IMR-90 (cell line): ENCODE measurements at regions not wholly inside any gene's neighbourhood (a gene's known extent, or its start where the extent isn't known, plus 50 kb on each side); places are given as distances from the start of the nearest gene placed in this dataset.

Experiments used
- ATAC-seq: fragments of 200-7000 bp; cut with Tn5 transposase; 2 replicates; pipeline ENCODE4 v1.9.1; 2020; ENCODE audit warnings: low read depth, mild to moderate bottlenecking, moderate library complexity
- BruUV-seq: library from RNA; stranded (reverse); fragments of 400-500 nt; replicated peaks from 2 replicates; lab custom pipeline; 2021; lab: Mats Ljungman, UMichigan
- CTCF ChIA-PET: fragments of 300-600 bp; formaldehyde crosslinking; extraction: SDS; loops from one replicate; lab custom pipeline; 2021; ENCODE audit warnings: antibody characterized with exemption; lab: Yijun Ruan, JAX
- POLR2A ChIA-PET: fragments of 300-600 bp; sonication (Branson Sonifier 250); formaldehyde crosslinking; loops from one replicate; lab custom pipeline; 2022; ENCODE audit warnings: antibody characterized with exemption; ENCODE audit not compliant: unreplicated experiment; lab: Charles Lee
- DNase-seq: peaks from one replicate; pipeline ENCODE4 v3.0.0; 2013
- H2AFZ ChIP-seq: replicated peaks from 2 replicates; pipeline ENCODE3; 2013; ENCODE audit warnings: low read length, mild to moderate bottlenecking; ENCODE audit not compliant: poor library complexity
- H2AK5ac ChIP-seq: 2 replicates; pipeline ENCODE4 v1.6.1; 2013; ENCODE audit warnings: low read depth, low read length, inconsistent platforms
- H2AK9ac ChIP-seq: replicated peaks from 2 replicates; pipeline ENCODE3; 2013; ENCODE audit warnings: mild to moderate bottlenecking, low read depth, low read length, moderate library complexity; ENCODE audit not compliant: poor library complexity
- H2BK120ac ChIP-seq: 2 replicates; pipeline ENCODE4 v1.6.1; 2013; ENCODE audit warnings: low read depth, low read length, inconsistent platforms
- H2BK15ac ChIP-seq: 3 replicates; pipeline ENCODE4 v1.6.1; 2013; ENCODE audit warnings: low read depth, low read length, inconsistent platforms
- H2BK20ac ChIP-seq: 2 replicates; pipeline ENCODE4 v1.6.1; 2013; ENCODE audit warnings: low read depth, mild to moderate bottlenecking, inconsistent platforms, low read length, moderate library complexity
- H2BK5ac ChIP-seq: 2 replicates; pipeline ENCODE4 v1.6.1; 2013; ENCODE audit warnings: mild to moderate bottlenecking, low read depth, low read length, inconsistent platforms; ENCODE audit not compliant: poor library complexity, severe bottlenecking
- H3K14ac ChIP-seq: replicated peaks from 2 replicates; pipeline ENCODE4 v1.6.1; 2013; ENCODE audit warnings: low read depth, low read length, inconsistent platforms
- H3K18ac ChIP-seq: 2 replicates; pipeline ENCODE4 v1.6.1; 2013; ENCODE audit warnings: low read depth, low read length, control low read depth
- H3K23ac ChIP-seq: 2 replicates; pipeline ENCODE4 v1.6.1; 2013; ENCODE audit warnings: low read depth, low read length, inconsistent platforms
- H3K27ac ChIP-seq: 2 replicates; pipeline ENCODE4 v1.5.1; 2013; ENCODE audit warnings: mild to moderate bottlenecking, control low read depth, low read length; ENCODE audit not compliant: insufficient read depth
- H3K27me3 ChIP-seq: 2 replicates; pipeline ENCODE4 v1.6.1; 2013; ENCODE audit warnings: low read length; ENCODE audit not compliant: control insufficient read depth, insufficient read depth
- H3K36me3 ChIP-seq: 2 replicates; pipeline ENCODE4 v1.6.1; 2013; ENCODE audit warnings: low read length, mixed read lengths; ENCODE audit not compliant: control insufficient read depth, insufficient read depth
- H3K4ac ChIP-seq: 2 replicates; pipeline ENCODE4 v1.6.1; 2013; ENCODE audit warnings: low read depth, low read length, inconsistent platforms
- H3K4me1 ChIP-seq: 2 replicates; pipeline ENCODE4 v1.6.1; 2013; ENCODE audit warnings: low read length, mixed read lengths; ENCODE audit not compliant: control insufficient read depth, insufficient read depth
- H3K4me2 ChIP-seq: 2 replicates; pipeline ENCODE4 v1.6.1; 2013; ENCODE audit warnings: low read depth, mild to moderate bottlenecking, control low read depth, low read length, moderate library complexity
- H3K4me3 ChIP-seq: 2 replicates; pipeline ENCODE4 v1.5.1; 2013; ENCODE audit warnings: low read depth, mild to moderate bottlenecking, control low read depth, low read length, moderate library complexity; ENCODE audit not compliant: insufficient read depth
- H3K56ac ChIP-seq: 2 replicates; pipeline ENCODE4 v1.6.1; 2013; ENCODE audit warnings: low read length, inconsistent platforms; ENCODE audit not compliant: insufficient read depth; ENCODE audit errors: extremely low read depth
- H3K79me1 ChIP-seq, 2 experiments: 2 replicates each; pipeline ENCODE4 v1.6.1; 2013; ENCODE audit warnings: low read length in 2 of 2, inconsistent platforms in 1 of 2, low read depth in 1 of 2
- H3K9ac ChIP-seq: 2 replicates; pipeline ENCODE4 v1.6.1; 2013; ENCODE audit warnings: low read depth, low read length, control low read depth
- H3K9me1 ChIP-seq: 2 replicates; pipeline ENCODE4 v1.6.1; 2013; ENCODE audit warnings: low read length, inconsistent platforms; ENCODE audit not compliant: insufficient read depth
- H3K9me3 ChIP-seq: 2 replicates; pipeline ENCODE4 v1.6.1; 2013; ENCODE audit warnings: low read length; ENCODE audit not compliant: control insufficient read depth, insufficient read depth
- H4K20me1 ChIP-seq: 2 replicates; pipeline ENCODE4 v1.6.1; 2013; ENCODE audit warnings: low read length, inconsistent platforms; ENCODE audit not compliant: insufficient read depth
- H4K5ac ChIP-seq: 2 replicates; pipeline ENCODE4 v1.6.1; 2013; ENCODE audit warnings: mild to moderate bottlenecking, low read depth, low read length, control low read depth
- H4K8ac ChIP-seq, 2 experiments: 2 replicates each; pipeline ENCODE4 v1.6.1; 2013; ENCODE audit warnings: low read depth in 2 of 2, low read length in 2 of 2, control low read depth in 1 of 2, inconsistent platforms in 1 of 2
- H4K91ac ChIP-seq: 2 replicates; pipeline ENCODE4 v1.6.1; 2013; ENCODE audit warnings: low read depth, low read length, inconsistent platforms; ENCODE audit not compliant: insufficient read depth
- BHLHE40 ChIP-seq: fragments of 150-350 bp; IDR thresholded peaks from 2 replicates; pipeline ENCODE4 v1.6.1; 2016; ENCODE audit warnings: mild to moderate bottlenecking, low read depth, low read length
- CEBPB ChIP-seq: IDR thresholded peaks from 2 replicates; pipeline ENCODE4 v1.6.1; 2012; ENCODE audit warnings: low read depth, low read length, improper control_type of control experiment
- CHD1 ChIP-seq: IDR thresholded peaks from 2 replicates; pipeline ENCODE4 v1.6.1; 2012; ENCODE audit warnings: low read depth, low read length, improper control_type of control experiment
- FOS ChIP-seq: fragments of 150-350 bp; IDR thresholded peaks from 2 replicates; pipeline ENCODE4 v1.6.1; 2016; ENCODE audit warnings: low read depth, low read length
- MAFK ChIP-seq: IDR thresholded peaks from 2 replicates; pipeline ENCODE4 v1.6.1; 2012; ENCODE audit warnings: low read depth, low read length, improper control_type of control experiment
- MAZ ChIP-seq: IDR thresholded peaks from 2 replicates; pipeline ENCODE4 v1.6.1; 2012; ENCODE audit warnings: low read depth, mild to moderate bottlenecking, low read length, improper control_type of control experiment, moderate library complexity, borderline replicate concordance
- MXI1 ChIP-seq: IDR thresholded peaks from 2 replicates; pipeline ENCODE4 v1.6.1; 2012; ENCODE audit warnings: low read depth, mild to moderate bottlenecking, low read length, moderate library complexity, borderline replicate concordance
- NFE2L2 ChIP-seq: fragments of 150-350 bp; IDR thresholded peaks from 2 replicates; pipeline ENCODE4 v1.6.1; 2016; ENCODE audit warnings: low read depth, mild to moderate bottlenecking, low read length
- POLR2A ChIP-seq: IDR thresholded peaks from 2 replicates; pipeline ENCODE4 v1.6.1; 2012; ENCODE audit warnings: mild to moderate bottlenecking, low read depth, low read length
- RAD21 ChIP-seq: IDR thresholded peaks from 2 replicates; pipeline ENCODE4 v1.6.1; 2012; ENCODE audit warnings: low read length, improper control_type of control experiment
- RCOR1 ChIP-seq: IDR thresholded peaks from 2 replicates; pipeline ENCODE4 v1.6.1; 2012; ENCODE audit warnings: mild to moderate bottlenecking, low read length, improper control_type of control experiment; ENCODE audit not compliant: insufficient replicate concordance
- RFX5 ChIP-seq: IDR thresholded peaks from 2 replicates; pipeline ENCODE4 v1.8.0; 2012; ENCODE audit warnings: low read depth, mild to moderate bottlenecking, low read length, moderate library complexity
- SMC3 ChIP-seq: fragments of 150-350 bp; IDR thresholded peaks from 2 replicates; pipeline ENCODE4 v1.6.1; 2016; ENCODE audit warnings: low read depth, mild to moderate bottlenecking, antibody characterized with exemption, low read length, moderate library complexity
- USF2 ChIP-seq: fragments of 150-350 bp; IDR thresholded peaks from 2 replicates; pipeline ENCODE4 v1.6.1; 2017; ENCODE audit warnings: mild to moderate bottlenecking, antibody characterized with exemption, low read length, low read depth
- WGBS, 2 experiments: methylation state at CpG; one replicate each; pipeline versions ENCODE4 v1.1.5 to v1.1.7; 2013; ENCODE audit warnings: missing lambda C conversion rate in 2 of 2; ENCODE audit not compliant: insufficient read length in 1 of 2; ENCODE audit errors: extremely low coverage in 2 of 2; 5-methylcytosine and 5-hydroxymethylcytosine counted together
- dilution Hi-C: fragments of 300-500 bp; cut with HindIII; formaldehyde crosslinking; loops from one replicate; pipeline ENCODE4 v1.14.3; 2018; ENCODE audit warnings: low sequenced_read_pairs; ENCODE audit not compliant: unreplicated experiment
- in situ Hi-C: fragments of 300-500 bp; cut with MboI; formaldehyde crosslinking; loops from 3 replicates; pipeline ENCODE4 v1.14.3; 2019; ENCODE audit warnings: low sequenced_read_pairs, inconsistent platforms, mixed read lengths
- intact Hi-C: fragments of 100-400 bp; cut with micrococcal nuclease; formaldehyde crosslinking; loops from 2 replicates; pipeline ENCODE4 v1.10.0; 2022
- TF ChIP-seq, protein P1 (sequence below): fragments of 150-350 bp; IDR thresholded peaks from 2 replicates; pipeline ENCODE4 v1.6.1; 2016; ENCODE audit warnings: low read depth, mild to moderate bottlenecking, low read length, moderate library complexity, borderline replicate concordance
- TF ChIP-seq, protein P2 (sequence below): conservative IDR thresholded peaks from 2 replicates; pipeline ENCODE4 v1.5.1; 2012; ENCODE audit warnings: mild to moderate bottlenecking, low read depth, low read length, improper control_type of control experiment

DNA sequence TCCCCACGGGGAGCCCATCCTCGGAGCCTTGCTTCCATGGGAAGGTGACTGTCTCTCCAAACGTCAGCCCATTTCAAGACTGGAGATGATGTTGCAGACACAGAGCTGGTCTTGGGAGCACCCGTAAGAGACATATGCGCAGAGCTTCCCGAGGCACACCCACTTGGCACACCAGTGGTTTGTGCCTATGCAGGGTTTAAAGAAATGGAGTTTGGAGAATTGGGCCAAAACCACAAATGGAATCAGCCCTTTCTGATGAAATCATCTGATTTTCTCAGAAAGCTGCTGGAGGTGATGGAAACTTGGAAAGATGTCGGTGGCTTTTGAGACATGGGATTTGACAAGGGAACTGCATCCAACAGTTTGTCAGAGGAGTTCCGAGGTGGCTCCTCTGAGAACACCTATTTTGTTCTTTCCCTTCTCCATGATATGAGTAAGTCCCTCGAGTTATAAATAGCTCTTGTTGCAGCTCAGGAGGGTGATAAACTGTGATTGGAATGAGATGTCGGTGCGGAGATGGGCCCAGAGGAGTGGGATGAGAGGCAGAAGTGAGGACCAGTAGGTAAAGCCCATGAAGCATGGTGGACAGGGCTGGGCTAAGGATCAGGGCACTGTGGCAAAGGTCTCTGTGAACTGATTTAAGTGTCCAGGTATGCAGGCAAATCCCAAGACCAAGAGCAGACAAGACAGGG, 225.7 kb downstream of the ACKR3 start:
- no peak overlapping the region for H2AK9ac ChIP-seq
- no peak for ATAC-seq
- intact Hi-C loops (no loop called here), dilution Hi-C loops (no loop called here), in situ Hi-C loops (no loop called here)
- no peaks in the 10 kb centered on the region for H4K20me1 ChIP-seq
- BruUV-seq = no TSS peak
- H4K5ac ChIP-seq = no peak overlapping the region
- CTCF ChIA-PET = no interaction called here
- H3K36me3 ChIP-seq = no peaks in the 10 kb centered on the region
- H3K18ac ChIP-seq = no peak overlapping the region
- no peaks in the 10 kb centered on the region for H3K9me1 ChIP-seq
- no peaks in the 10 kb centered on the region; the same call in 1 of the 2 replicates for H3K9me3 ChIP-seq
- no peak overlapping the region for H3K4me2 ChIP-seq
- no peak overlapping the region for H2BK20ac ChIP-seq
- no peak overlapping the region for H4K91ac ChIP-seq
- TF ChIP-seq MXI1 (no peak), BHLHE40 (no peak), NFE2L2 (no peak), RCOR1 (no peak), CHD1 (no peak), CEBPB (no peak), USF2 (no peak), MAZ (no peak), MAFK (no peak), RAD21 (no peak), POLR2A (no peak), FOS (no peak), RFX5 (no peak), SMC3 (no peak)
- TF ChIP-seq, protein P1, sequence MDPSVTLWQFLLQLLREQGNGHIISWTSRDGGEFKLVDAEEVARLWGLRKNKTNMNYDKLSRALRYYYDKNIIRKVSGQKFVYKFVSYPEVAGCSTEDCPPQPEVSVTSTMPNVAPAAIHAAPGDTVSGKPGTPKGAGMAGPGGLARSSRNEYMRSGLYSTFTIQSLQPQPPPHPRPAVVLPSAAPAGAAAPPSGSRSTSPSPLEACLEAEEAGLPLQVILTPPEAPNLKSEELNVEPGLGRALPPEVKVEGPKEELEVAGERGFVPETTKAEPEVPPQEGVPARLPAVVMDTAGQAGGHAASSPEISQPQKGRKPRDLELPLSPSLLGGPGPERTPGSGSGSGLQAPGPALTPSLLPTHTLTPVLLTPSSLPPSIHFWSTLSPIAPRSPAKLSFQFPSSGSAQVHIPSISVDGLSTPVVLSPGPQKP = no peak
- TF ChIP-seq, protein P2, sequence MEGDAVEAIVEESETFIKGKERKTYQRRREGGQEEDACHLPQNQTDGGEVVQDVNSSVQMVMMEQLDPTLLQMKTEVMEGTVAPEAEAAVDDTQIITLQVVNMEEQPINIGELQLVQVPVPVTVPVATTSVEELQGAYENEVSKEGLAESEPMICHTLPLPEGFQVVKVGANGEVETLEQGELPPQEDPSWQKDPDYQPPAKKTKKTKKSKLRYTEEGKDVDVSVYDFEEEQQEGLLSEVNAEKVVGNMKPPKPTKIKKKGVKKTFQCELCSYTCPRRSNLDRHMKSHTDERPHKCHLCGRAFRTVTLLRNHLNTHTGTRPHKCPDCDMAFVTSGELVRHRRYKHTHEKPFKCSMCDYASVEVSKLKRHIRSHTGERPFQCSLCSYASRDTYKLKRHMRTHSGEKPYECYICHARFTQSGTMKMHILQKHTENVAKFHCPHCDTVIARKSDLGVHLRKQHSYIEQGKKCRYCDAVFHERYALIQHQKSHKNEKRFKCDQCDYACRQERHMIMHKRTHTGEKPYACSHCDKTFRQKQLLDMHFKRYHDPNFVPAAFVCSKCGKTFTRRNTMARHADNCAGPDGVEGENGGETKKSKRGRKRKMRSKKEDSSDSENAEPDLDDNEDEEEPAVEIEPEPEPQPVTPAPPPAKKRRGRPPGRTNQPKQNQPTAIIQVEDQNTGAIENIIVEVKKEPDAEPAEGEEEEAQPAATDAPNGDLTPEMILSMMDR = no peak
- no peak overlapping the region for H4K8ac ChIP-seq
- H3K56ac ChIP-seq = no peak overlapping the region
- no peak overlapping the region for H3K4me3 ChIP-seq
- DNase-seq = no peak
- H2BK120ac ChIP-seq = no peak overlapping the region
- POLR2A ChIA-PET = no interaction called here
- no peaks in the 10 kb centered on the region for H3K4me1 ChIP-seq
- H2AFZ ChIP-seq = no peak overlapping the region
- H3K23ac ChIP-seq = no peak overlapping the region
- H2BK5ac ChIP-seq = no peak overlapping the region
- no peak overlapping the region for H2AK5ac ChIP-seq
- no peak overlapping the region for H2BK15ac ChIP-seq
- H3K27me3 ChIP-seq = peaks cover 4% of the 10 kb centered on the region
- no peak overlapping the region for H3K4ac ChIP-seq
- no peak overlapping the region for H3K27ac ChIP-seq
- WGBS, 2 experiments = 80% methylated on average over 1 of the region's 11 CpGs; no CpG with 5 or more reads in 1 of the 2 experiments
- no peaks in the 10 kb centered on the region for H3K79me1 ChIP-seq
- H3K9ac ChIP-seq = no peak overlapping the region
- H3K14ac ChIP-seq = no peak overlapping the region
